ENCODE measurements at regions not wholly inside any gene's neighbourhood (a gene's known extent, or its start where the extent isn't known, plus 50 kb on each side); places are given as distances from the start of the nearest gene placed in this dataset.

- TF ChIP-seq CTCF (IDR thresholded peaks at IDR 0.05; ENCODE audit: low read depth, low read length) (no peak), EZH2phosphoT487 (IDR thresholded peaks at IDR 0.05; ENCODE audit: low read depth) (no peak)
These were observed 89.5 kb upstream of the PGBD5 start for GRCh38 chr1:230515451-230516145.

Data from OCI-LY3 (cell line).